Lung microvascular endothelial cell (primary cell): ENCODE measurements at regions not wholly inside any gene's neighbourhood (a gene's known extent, or its start where the extent isn't known, plus 50 kb on each side); places are given as distances from the start of the nearest gene placed in this dataset.
"Not testable (repeated sequence)": the region's sequence is repeated elsewhere in the genome, so short reads cannot be mapped to it uniquely, and the experiment has no call there.

Experiments
- DNase-seq, 2 donors: peaks; one replicate each; pipeline versions ENCODE4 v3.0.0 to v3.0.0-alpha.2; 2010; ENCODE audit warnings: low read depth in 2 of 2

DNA sequence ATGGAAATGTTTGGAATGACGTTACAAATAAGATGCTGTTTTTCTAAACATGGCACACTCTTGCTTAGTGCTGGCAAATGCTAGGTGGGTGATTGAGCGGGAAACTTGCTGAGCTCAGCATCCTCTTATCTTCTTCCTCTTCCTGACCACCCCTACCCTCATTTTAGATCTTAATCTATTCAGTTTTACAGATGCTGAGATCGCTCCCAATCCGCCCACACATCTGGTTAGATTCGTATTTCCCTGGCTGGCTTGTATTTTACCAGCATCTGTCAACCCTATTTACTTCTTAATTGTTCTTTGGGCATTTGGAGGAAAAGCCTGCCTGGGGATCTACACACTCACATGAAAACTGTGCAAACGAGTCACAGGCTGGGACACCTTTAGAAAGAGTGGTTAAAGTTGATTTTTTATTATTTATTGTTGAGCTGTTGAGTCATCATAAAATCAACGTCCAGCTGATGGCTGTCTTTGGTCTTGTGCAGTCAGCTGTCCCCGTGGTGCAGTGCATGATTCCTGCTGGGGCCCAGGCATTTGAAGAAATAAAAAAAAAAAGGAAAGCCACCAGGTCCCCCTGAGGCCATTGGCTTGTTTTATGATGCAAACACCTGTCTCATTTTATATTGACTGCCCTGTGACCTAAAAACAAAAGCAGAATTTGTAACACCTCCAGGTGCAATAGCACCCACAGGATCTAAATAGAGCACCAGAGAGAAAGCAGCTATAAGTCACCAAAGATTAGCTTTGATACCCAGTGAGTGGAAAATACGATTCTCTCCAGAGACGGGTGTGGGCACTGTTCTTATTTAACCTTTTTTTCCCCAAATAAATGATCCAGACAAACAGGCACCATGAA is 258.6 kb downstream of the HS3ST3B1 start:
- DNase-seq, result no peak

DNA sequence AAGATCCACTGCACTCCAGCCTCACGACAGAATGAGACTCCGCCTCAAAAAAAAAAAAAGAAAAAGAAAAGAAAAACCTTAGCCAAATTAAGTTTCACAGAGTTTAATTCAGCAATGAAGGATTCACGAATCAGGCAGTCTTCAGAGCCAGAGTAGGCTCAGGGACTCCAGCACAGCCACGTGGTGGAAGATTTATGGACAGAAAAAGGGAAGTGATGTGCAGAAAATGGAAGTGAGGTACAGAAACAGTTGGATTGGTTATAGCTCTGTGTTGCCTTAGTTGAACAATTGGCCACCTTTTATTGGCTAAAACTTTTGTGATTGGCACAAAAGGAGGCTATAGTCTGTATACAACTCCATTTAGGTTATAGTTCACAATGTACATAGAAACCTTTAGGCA is 256.6 kb downstream of the HS3ST3B1 start:
- DNase-seq, result no peak

DNA sequence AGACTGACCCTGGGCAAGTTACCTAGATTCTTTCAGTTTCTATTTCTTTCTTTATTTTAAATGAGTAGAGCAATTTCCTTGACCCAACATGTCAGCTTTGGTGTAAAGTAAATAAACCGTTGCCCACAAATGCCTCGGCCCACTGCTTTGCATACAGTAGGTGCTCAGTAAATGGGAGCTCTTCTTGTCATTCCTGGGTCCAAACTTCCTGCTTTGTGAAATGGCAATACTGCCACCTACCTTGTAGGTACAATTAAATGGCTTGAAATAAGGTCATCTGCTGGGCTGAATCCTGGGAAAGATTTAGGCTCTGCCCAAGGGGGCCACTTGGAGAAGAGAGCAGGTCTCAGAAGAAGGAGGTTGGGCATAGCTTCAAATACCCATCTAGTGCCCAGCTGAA is 253.0 kb downstream of the HS3ST3B1 start:
- DNase-seq, result no peak

DNA sequence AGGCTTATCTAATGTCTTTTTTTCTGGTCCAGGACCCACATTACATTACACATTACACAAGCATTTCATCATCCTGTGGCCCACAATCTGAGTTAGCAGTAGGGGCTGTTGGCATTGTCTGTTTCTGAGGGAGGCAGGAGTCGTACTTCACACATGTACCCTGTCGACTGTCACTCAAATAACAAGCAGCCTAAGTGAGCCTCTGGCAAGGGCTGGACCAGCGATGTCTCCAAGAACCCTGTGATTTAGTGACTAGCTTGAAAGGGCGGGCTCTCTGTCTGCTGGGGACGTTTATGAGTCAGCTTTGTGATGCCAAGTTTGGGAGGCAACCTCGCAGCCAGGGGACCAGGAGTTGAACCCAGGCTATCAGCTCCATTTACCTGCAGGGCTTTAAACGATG is 251.4 kb downstream of the HS3ST3B1 start:
- DNase-seq, result no peak

DNA sequence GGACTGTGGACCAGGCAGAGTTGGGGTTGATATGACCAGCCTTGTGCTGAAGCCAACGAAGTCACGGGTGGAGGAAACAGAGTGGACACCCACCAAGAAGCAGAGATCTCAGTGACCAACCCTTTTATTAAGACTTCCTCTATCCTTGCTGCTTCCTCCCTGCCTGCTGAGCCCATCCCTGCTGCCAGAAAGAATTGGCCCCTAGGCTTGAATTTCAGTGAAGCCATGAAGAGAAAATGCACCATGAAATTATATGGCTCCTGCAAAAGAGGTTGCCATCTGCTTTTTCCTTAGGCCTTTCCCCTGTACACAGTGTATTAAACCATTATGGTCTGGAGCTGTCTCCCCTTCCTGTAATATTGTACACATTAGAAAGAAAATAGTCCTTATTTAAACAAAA is 246.7 kb downstream of the HS3ST3B1 start:
- DNase-seq, result no peak

DNA sequence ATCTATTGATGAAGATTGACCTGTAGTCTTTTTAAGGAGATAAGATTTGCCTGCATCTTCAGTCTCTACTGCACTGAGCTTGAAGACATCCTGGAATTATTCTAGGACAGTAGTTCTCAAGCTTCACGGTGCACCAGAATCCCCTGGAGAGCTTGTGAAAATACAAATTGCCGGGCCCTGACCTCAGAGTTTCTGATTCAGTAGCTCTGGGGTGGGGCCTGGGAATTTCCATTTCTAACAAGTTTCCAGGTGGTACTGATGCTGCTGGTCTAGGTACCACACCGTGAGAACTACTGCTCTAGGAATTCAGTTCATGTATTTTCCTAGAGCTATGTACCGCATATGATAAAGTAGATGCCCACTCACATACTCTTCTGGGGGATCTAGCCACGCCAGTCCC is 246.1 kb downstream of the HS3ST3B1 start:
- no peak for DNase-seq

DNA sequence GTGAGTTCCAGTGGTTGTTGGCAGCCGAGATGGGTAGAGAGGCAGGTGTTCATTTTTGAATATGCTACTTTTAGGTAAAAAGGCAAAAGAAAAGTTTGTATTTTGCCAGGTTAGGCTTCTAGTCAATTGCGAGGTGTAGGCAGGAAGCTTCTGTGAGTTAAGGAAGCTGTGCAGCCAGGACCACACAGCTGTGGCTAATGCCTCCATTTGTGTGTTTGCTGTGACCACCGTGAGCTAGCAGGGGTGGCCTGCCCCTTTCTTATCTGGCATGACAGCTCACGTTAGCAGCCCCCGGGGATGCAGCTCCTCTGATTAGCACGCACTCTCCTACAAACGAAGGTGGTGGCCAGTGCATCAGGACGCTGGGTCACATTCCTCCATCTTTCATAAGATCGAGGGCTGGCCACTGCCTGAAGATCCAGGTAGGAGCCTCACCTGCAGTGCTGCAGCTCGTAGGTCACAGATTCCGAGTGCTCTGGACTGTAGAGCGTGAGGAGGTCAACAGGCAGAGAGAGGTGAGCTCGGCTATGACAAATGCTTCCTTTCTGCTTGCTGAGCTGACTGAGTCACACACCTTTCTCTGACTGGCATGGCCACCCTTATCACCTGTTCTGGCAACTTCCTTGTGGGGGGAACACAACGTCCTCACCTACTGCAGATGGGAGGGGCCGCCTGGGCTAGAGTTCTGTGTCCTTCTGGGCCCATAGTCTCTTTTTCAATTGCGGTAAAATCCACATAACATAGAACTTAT is 244.4 kb downstream of the HS3ST3B1 start:
- no peak for DNase-seq

DNA sequence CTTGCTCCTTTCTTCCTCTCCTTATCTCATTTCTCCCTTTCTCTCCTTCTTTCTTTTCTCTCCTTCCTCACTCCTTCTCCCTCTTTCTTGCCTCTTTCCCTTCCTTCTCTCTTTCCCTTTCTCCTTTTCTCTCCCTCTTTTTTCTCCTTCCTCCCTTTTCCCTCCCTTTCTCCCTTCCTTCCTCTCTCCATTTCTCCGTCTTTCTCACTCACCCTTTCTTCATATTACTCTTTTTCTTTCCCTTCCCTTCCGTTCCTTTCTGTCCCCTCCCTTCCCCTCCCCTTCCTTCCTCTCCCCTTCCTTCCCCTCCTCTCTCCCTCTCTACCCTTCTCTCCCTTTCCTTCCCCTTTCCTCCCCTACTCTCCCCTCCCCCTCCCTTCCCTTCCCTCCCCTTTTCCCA is 240.8 kb downstream of the HS3ST3B1 start:
- no peak for DNase-seq

DNA sequence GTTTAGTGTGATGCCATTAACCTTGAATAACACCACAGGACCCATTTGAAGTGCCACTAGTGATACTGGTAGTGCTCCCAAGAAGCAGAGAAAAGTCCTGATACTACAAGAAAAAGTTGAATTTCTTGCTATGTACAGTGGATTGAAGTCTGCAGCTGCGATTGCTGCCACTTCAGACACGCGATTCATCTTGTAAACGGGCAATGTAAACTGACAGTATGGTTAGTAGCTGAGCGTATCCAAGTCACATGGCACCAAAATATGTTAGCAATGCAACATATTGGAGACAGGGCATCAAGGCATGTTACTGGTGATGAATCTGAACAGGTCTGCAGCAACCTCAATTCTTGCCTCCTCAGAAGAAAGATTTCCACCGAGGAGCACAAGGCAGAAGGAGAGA is 238.9 kb downstream of the HS3ST3B1 start:
- DNase-seq, result no peak

DNA sequence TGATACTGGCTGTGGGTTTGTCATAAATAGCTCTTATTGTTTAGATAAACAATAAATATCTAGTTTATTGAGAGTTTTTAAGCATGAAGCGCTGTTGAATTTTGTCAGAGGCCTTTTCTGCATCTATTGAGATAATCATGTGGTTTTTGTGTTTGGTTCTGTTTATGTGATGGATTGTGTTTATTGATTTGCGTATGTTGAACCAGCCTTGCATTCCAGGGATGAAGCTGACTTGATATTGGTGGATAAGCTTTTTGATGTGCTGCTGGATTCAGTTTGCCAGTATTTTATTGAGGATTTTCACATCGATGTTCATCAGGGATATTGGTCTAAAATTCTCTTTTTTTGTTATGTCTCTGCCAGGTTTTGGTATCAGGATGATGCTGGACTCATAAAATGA is 231.4 kb downstream of the HS3ST3B1 start:
- not testable (repeated sequence) for DNase-seq

DNA sequence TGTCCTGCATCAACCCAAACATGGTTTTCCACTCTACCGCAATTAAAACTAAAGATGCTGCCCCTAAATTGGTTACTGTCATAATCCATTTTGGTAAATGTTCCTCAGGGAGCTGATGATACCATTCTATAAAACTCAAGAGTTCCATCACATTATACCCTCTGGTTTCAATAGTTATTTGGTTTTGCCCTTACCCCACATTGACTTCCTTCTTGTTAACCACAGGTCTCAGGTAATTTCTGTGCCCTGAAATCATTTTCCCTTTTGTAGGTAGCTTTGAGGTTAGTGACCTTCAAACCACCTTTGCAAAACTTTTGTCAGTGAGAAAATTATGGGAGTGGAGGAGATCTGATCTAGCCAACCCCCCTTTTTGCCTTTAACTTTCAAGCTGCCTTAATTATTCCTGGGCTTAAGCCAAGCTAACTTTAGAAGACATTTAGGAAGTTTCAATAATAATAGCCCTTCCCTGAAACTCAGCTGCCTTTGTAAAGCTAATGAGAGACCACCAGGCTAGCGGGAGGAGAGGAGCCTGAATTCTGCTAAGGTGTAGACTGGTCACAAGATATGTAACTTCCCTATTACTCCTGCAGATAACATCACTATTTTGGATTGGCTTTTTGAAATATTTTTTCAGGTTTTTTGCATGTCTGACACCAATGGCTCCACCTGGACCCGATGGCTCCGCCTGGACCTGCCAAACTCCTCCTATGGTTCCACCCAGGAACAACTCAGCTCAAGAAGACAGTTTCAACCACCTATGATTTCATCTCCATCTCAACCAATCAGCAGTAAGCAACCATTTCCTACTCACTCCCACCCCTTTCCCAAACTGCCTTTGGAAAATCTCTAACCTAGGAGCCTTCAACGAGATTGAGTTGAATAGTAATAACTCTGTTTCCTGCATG is 224.9 kb downstream of the HS3ST3B1 start:
- no peak for DNase-seq

DNA sequence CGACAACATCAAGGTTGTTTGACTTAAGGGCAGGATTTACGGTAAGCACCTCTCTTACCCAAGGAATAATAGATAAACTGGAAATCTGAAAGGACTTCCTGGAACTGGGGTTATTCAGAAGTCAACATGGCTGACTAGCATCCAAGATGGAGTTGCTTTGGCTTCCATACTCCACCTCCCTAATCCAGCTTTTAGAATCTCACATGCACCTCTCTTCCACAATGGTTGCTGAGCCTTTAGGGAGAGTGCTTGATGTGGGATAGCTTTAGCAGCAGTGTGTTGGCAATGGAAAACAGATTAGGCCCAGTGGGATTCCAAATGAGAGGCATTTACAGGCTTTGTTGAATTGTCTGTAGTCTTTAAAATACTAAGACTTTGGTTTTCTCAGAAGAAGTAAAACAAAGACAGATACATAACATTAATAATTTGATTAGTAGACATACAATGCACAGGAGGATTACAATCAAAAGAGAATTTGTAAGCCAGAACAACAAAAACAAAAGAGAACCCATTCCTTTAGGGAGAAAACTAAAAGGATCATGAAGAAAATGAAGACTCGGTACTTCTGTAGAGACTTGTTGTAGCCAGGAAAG is 222.0 kb downstream of the HS3ST3B1 start:
- DNase-seq, result no peak

DNA sequence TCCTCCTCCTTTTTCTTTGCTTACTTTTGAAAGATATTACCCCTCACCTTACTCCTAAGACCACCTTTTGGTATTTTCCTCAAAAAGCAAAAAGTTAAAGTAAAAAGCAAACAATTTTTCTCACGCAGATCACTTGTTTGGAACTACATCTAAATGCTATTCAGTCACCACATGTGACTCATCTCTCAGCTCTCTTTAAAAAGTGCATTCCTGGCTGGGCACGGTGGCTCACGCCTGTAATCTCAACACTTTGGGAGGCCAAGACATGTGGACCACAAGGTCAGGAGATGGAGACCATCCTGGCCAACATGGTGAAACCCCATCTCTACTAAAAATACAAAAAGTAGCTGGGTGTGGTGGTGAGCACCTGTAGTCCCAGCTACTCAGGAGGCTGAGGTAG is 218.0 kb downstream of the HS3ST3B1 start:
- DNase-seq, result not testable (repeated sequence)

DNA sequence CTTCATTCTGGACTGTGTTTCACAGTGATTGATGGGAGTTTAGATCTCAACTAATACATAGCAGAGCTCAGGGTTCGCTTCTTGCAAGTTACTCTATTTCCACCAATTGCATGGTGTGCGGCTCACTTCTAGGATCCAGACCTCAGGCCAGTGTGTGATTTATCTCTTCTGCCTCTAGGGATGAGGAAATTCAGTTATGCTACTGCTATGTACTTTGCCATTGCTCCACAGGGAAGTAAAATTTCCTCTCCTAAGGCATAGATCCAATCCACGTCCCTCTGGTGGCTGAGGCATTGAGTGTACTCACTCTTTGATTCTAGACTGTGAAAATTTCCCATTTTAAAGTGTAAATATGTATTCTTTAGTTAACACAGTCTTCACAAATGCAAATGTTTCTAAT is 214.1 kb downstream of the HS3ST3B1 start:
- no peak for DNase-seq

DNA sequence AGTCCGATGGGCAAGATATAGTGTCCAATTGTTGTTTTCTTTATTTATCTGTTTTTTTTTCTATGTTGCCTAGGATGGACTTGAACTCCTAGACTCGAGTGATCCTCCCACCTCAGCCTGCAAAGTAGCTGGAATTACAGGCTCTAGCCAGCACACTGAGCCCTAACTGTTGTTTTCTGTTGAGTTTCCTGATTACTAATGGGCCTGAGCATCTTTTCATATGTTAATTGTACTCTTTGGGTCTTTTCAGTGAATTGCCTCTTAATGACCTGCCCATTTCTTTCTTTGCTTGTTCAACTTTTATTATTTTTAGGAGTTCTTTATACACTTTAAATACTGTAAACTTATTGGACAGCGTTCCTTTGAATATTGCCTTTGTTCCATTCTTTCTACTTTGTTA is 213.0 kb downstream of the HS3ST3B1 start:
- DNase-seq, result no peak

DNA sequence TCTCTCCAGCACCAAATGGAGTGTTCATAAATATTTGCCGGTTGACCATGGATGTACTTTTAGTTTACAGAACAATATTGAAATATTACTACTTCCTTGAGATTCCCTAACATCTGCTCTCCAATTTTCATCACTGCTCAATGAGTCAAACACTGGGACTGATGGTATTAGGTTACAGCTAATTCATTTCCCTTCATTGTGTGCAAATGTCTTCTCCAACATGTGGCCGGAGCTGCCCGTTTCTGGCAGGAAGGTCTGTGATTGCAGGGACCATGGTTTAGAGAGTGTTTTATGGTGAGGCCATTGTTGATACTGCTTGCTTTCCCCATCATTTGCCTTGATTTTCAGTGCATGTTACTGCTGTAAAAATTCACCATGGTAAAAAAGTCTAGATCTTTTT is 209.3 kb downstream of the HS3ST3B1 start:
- no peak for DNase-seq

DNA sequence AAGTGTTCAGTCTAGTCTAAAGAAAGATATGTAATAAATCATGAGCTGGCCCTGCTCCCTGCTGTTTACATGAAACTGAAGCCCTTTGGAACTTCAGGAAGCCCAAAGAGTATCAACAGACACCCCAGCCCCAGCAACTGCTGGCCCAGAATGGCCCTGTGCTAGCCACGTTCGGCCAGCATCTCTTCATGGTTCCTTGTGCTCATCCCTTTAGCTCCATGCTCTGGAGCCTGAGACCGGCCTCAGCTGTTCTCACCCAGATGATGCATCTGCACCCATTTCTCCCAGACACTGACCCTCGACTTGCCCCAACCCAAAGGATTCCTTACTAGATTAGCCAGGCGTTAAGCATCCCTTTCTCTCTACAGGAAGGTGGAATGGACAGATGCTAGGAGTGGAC is 207.3 kb downstream of the HS3ST3B1 start:
- no peak for DNase-seq

DNA sequence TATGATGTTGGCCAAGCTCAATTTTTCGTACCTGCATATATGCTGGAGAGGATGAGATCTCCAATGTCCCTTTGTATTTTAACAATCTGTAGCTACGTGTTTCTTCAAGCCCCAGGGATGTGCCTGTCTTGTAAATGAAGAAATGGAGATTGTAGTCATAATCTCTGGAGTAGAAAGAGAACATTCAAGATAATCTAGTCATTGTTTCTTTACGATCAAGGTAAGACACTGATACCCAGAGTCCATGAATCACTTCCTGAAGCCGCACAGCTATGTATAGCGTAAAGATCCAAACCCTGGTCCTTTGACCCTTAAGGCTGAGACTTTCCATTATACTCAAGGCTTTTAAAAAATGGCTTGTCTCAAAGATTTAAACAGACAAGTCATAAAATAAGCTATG is 205.5 kb downstream of the HS3ST3B1 start:
- no peak for DNase-seq

DNA sequence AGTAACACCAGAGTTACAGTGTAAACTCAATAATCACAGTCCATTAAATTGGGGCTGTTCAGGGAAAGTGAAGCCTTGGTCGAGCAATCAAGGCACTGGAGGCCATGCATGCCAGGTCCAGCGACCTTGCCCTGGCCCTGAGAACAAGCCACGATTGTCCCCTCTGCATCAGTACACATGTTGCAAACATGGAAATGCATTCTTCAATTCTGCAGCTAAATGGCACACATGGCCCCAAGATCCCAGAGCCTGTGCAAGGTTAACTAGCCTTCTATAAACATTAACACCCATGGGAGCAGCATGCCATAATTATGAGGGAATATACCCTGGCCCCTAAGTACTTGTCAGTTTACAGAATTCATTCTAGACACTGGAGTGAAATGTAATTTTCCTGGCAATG is 204.7 kb downstream of the HS3ST3B1 start:
- no peak for DNase-seq

DNA sequence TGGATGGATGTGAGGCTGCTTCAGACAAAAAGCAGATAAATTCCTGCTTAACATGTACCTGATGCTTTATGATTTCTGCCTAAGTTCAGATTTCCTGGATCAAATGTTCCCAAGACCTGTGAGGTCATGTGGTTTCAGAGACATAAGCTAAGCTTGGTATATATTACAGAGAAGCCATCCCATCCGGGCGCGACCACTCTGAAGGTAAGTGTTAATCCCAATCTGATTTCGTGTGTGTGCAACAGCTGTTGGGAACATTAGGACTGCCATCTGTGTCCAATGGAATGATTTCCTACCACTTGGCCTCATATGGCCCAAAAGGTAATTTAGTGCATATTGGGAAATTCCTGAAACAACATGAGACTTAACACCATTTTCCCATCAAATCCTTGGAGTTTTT is 199.1 kb downstream of the HS3ST3B1 start:
- no peak for DNase-seq

DNA sequence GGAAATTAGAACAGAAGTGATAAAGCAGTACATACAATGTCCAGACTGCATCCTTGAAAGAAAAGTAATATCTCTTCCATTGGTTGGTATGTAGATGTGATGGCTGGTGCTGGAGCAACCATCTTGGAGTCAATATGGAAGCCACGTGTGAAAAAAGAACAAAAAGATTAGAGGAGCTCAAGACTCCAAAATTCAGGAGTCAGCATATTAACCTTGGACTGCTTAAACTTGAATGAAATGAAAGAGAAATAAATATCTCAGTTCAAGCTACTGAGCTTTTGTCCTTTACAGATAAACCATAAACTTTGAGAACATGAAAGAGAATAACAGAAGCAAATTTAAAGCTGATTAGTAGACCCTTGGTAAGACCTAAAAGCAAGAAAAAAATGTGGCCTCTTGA is 197.9 kb downstream of the HS3ST3B1 start:
- no peak for DNase-seq

DNA sequence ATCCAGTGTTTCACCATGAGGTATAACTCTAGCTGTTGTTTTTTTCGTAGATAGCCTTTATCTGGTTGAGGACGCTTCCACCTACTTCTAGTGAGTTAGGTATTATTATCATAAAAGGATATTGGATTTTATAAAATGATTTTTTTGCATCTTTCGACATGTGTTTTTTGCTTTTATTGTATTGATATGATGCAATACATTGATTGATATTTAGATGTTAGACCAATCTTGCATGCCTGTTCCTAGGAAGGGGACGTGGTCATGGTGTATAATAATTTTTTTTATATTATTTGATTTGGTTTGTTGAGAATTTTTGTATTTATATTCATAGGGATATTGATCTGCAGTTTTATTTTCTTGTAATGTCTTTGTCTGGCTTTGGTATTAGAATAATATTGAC is 193.3 kb downstream of the HS3ST3B1 start:
- no peak for DNase-seq
